WTC11 (cell line): ENCODE measurements at regions not wholly inside any gene's neighbourhood (a gene's known extent, or its start where the extent isn't known, plus 50 kb on each side); places are given as distances from the start of the nearest gene placed in this dataset.

ENCODE experiments used
- ATAC-seq: fragments of 200-7000 bp; cut with Tn5 transposase; 2 replicates; pipeline ENCODE4 v1.10.0; 2021; ENCODE audit warnings: mild to moderate bottlenecking, moderate library complexity
- CTCF ChIA-PET: fragments of 300-600 bp; sonication (Branson Sonifier 250); formaldehyde crosslinking; loops from one replicate; lab custom pipeline; 2021; ENCODE audit warnings: antibody characterized with exemption; lab: Charles Lee
- POLR2A ChIA-PET: fragments of 350-600 bp; sonication (Branson Sonifier 250); formaldehyde crosslinking; loops from one replicate; lab custom pipeline; 2021; ENCODE audit warnings: antibody characterized with exemption; lab: Charles Lee
- DNase-seq: peaks from one replicate; pipeline ENCODE4 v3.0.0; 2021; ENCODE audit warnings: low spot score
- H3K27ac Mint-ChIP-seq: 2 replicates; pipeline ENCODE4 v1.8.0; 2021; ENCODE audit warnings: mixed read lengths
- H3K27me3 Mint-ChIP-seq: 2 replicates; pipeline ENCODE4 v1.8.0; 2021; ENCODE audit warnings: low read depth, mild to moderate bottlenecking, moderate library complexity, mixed read lengths
- H3K36me3 Mint-ChIP-seq: 2 replicates; pipeline ENCODE4 v1.8.0; 2021; ENCODE audit warnings: mixed read lengths
- H3K4me1 Mint-ChIP-seq: 2 replicates; pipeline ENCODE4 v1.8.0; 2022; ENCODE audit warnings: mixed read lengths
- H3K4me3 Mint-ChIP-seq: 2 replicates; pipeline ENCODE4 v1.8.0; 2021; ENCODE audit warnings: mild to moderate bottlenecking, moderate library complexity, mixed read lengths
- H3K9me3 Mint-ChIP-seq: 2 replicates; pipeline ENCODE4 v1.8.0; 2021; ENCODE audit warnings: mixed read lengths
- ATF1 ChIP-seq: sonication (generic); formaldehyde crosslinking; IDR thresholded peaks from 2 replicates; pipeline ENCODE4 v1.8.1; 2023; ENCODE audit warnings: mild to moderate bottlenecking, moderate library complexity, missing genetic modification reagents
- ELF4 ChIP-seq: sonication (generic); formaldehyde crosslinking; IDR thresholded peaks from 2 replicates; pipeline ENCODE4 v1.8.1; 2022; ENCODE audit warnings: low read depth, mild to moderate bottlenecking, moderate library complexity, missing genetic modification reagents
- EMX1 ChIP-seq: fragments of 250-450 bp; sonication (Bioruptor Pico); IDR thresholded peaks from 2 replicates; pipeline ENCODE4 v1.8.0; 2021; ENCODE audit warnings: mild to moderate bottlenecking
- ETV6 ChIP-seq: sonication (generic); formaldehyde crosslinking; IDR thresholded peaks from 2 replicates; pipeline ENCODE4 v1.8.1; 2022; ENCODE audit warnings: mild to moderate bottlenecking, missing genetic modification reagents
- FOXP4 ChIP-seq: sonication (generic); formaldehyde crosslinking; IDR thresholded peaks from 2 replicates; pipeline ENCODE4 v1.8.0; 2022; ENCODE audit warnings: mild to moderate bottlenecking, missing genetic modification reagents
- GABPB1 ChIP-seq: sonication (generic); formaldehyde crosslinking; IDR thresholded peaks from 2 replicates; pipeline ENCODE4 v1.8.1; 2023; ENCODE audit warnings: mild to moderate bottlenecking, missing genetic modification reagents
- GTF2I ChIP-seq: fragments of 250-450 bp; sonication (Bioruptor Pico); conservative IDR thresholded peaks from 2 replicates; pipeline ENCODE4 v1.4.0; 2021; ENCODE audit warnings: mild to moderate bottlenecking
- JUN ChIP-seq: sonication (generic); formaldehyde crosslinking; IDR thresholded peaks from 2 replicates; pipeline ENCODE4 v1.8.0; 2023; ENCODE audit warnings: mild to moderate bottlenecking, missing genetic modification reagents
- MXD4 ChIP-seq: fragments of 250-450 bp; sonication (Bioruptor Pico); IDR thresholded peaks from 2 replicates; pipeline ENCODE4 v1.8.0; 2021; ENCODE audit warnings: mild to moderate bottlenecking, moderate library complexity, borderline replicate concordance
- MYBL2 ChIP-seq: sonication (generic); formaldehyde crosslinking; IDR thresholded peaks from 2 replicates; pipeline ENCODE4 v1.8.1; 2023; ENCODE audit warnings: mild to moderate bottlenecking, moderate library complexity, missing genetic modification reagents
- NR1H2 ChIP-seq: sonication (generic); formaldehyde crosslinking; IDR thresholded peaks from 2 replicates; pipeline ENCODE4 v1.9.0; 2021; ENCODE audit warnings: mild to moderate bottlenecking, moderate library complexity, missing genetic modification reagents
- SMAD3 ChIP-seq: sonication (generic); formaldehyde crosslinking; IDR thresholded peaks from 2 replicates; pipeline ENCODE4 v1.8.0; 2022; ENCODE audit warnings: missing genetic modification reagents, mild to moderate bottlenecking, borderline replicate concordance
- ZNF317 ChIP-seq: sonication (generic); formaldehyde crosslinking; IDR thresholded peaks from 2 replicates; pipeline ENCODE4 v1.8.1; 2023; ENCODE audit warnings: low read depth, mild to moderate bottlenecking, moderate library complexity, missing genetic modification reagents, borderline replicate concordance
- ZNF425 ChIP-seq: fragments of 250-450 bp; sonication (Bioruptor Pico); conservative IDR thresholded peaks from 2 replicates; pipeline ENCODE4 v1.9.0; 2021; ENCODE audit warnings: mild to moderate bottlenecking
- ZNF671 ChIP-seq: fragments of 250-450 bp; sonication (Bioruptor Pico); IDR thresholded peaks from 2 replicates; pipeline ENCODE4 v1.8.0; 2021; ENCODE audit warnings: mild to moderate bottlenecking
- TF ChIP-seq, protein P1 (sequence below): sonication (generic); formaldehyde crosslinking; IDR thresholded peaks from 2 replicates; pipeline ENCODE4 v1.8.1; 2022; ENCODE audit warnings: low read depth, mild to moderate bottlenecking, moderate library complexity, missing genetic modification reagents, borderline replicate concordance
- TF ChIP-seq, protein P2 (sequence below): fragments of 250-450 bp; sonication (Bioruptor Pico); IDR thresholded peaks from 2 replicates; pipeline ENCODE4 v1.8.0; 2021; ENCODE audit warnings: mild to moderate bottlenecking
- TF ChIP-seq, protein P3 (sequence below): sonication (generic); formaldehyde crosslinking; IDR thresholded peaks from 2 replicates; pipeline ENCODE4 v1.8.1; 2023; ENCODE audit warnings: mild to moderate bottlenecking, missing genetic modification reagents
- TF ChIP-seq, protein P4 (sequence below): fragments of 250-450 bp; sonication (Bioruptor Pico); IDR thresholded peaks from 2 replicates; pipeline ENCODE4 v2.1.2; 2022; ENCODE audit warnings: mild to moderate bottlenecking, moderate library complexity
- TF ChIP-seq, protein P5 (sequence below): fragments of 200-600 bp; IDR thresholded peaks from 2 replicates; pipeline ENCODE4 v1.8.0; 2022; ENCODE audit warnings: antibody characterized with exemption
- TF ChIP-seq, protein P6 (sequence below): sonication (generic); formaldehyde crosslinking; IDR thresholded peaks from 2 replicates; pipeline ENCODE4 v1.8.1; 2023; ENCODE audit warnings: mild to moderate bottlenecking, missing genetic modification reagents, moderate library complexity

- H3K27me3 Mint-ChIP-seq, result peaks cover 9% of the 10 kb centered on the region
- peaks cover 24% of the 10 kb centered on the region for H3K9me3 Mint-ChIP-seq
- TF ChIP-seq NR1H2 (CRISPR knock-in tag) (no peak), ZNF671 (CRISPR knock-in tag) (no peak), GABPB1 (CRISPR knock-in tag) (no peak)
- TF ChIP-seq, protein P1, sequence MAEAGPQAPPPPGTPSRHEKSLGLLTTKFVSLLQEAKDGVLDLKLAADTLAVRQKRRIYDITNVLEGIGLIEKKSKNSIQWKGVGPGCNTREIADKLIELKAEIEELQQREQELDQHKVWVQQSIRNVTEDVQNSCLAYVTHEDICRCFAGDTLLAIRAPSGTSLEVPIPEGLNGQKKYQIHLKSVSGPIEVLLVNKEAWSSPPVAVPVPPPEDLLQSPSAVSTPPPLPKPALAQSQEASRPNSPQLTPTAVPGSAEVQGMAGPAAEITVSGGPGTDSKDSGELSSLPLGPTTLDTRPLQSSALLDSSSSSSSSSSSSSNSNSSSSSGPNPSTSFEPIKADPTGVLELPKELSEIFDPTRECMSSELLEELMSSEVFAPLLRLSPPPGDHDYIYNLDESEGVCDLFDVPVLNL (CRISPR knock-in tag), result no peak
- TF ChIP-seq, protein P2, sequence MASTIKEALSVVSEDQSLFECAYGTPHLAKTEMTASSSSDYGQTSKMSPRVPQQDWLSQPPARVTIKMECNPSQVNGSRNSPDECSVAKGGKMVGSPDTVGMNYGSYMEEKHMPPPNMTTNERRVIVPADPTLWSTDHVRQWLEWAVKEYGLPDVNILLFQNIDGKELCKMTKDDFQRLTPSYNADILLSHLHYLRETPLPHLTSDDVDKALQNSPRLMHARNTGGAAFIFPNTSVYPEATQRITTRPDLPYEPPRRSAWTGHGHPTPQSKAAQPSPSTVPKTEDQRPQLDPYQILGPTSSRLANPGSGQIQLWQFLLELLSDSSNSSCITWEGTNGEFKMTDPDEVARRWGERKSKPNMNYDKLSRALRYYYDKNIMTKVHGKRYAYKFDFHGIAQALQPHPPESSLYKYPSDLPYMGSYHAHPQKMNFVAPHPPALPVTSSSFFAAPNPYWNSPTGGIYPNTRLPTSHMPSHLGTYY (CRISPR knock-in tag), result no peak
- TF ChIP-seq, protein P3, sequence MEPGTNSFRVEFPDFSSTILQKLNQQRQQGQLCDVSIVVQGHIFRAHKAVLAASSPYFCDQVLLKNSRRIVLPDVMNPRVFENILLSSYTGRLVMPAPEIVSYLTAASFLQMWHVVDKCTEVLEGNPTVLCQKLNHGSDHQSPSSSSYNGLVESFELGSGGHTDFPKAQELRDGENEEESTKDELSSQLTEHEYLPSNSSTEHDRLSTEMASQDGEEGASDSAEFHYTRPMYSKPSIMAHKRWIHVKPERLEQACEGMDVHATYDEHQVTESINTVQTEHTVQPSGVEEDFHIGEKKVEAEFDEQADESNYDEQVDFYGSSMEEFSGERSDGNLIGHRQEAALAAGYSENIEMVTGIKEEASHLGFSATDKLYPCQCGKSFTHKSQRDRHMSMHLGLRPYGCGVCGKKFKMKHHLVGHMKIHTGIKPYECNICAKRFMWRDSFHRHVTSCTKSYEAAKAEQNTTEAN (CRISPR knock-in tag), result no peak
- TF ChIP-seq, all 79 proteins: peak for 0
- DNase-seq (no peak), ATAC-seq (no peak)
- ChIA-PET CTCF (no interaction called here), POLR2A (no interaction called here)
- Mint-ChIP-seq H3K4me1 (peaks cover 3% of the 10 kb centered on the region), H3K4me3 (no peak overlapping the region), H3K27ac (no peak overlapping the region), H3K36me3 (peaks cover 18% of the 10 kb centered on the region)
These were observed 503.1 kb upstream of the AUTS2 start for GRCh38 chr7:69095127-69095526.

- peaks cover 3% of the 10 kb centered on the region for H3K4me1 Mint-ChIP-seq
These were observed 502.6 kb upstream of the AUTS2 start for GRCh38 chr7:69095649-69096048.

More at GRCh38 chr7:69095649-69096048, 502.6 kb upstream of the AUTS2 start:
- ATAC-seq, result no peak
- Mint-ChIP-seq H3K9me3 (peaks cover 24% of the 10 kb centered on the region), H3K36me3 (peaks cover 18% of the 10 kb centered on the region), H3K27me3 (peaks cover 11% of the 10 kb centered on the region), H3K27ac (no peak overlapping the region), H3K4me3 (no peak overlapping the region)
- ChIA-PET POLR2A (no interaction called here), CTCF (no interaction called here)
- no peak for TF ChIP-seq ZNF425 (CRISPR knock-in tag)
- TF ChIP-seq MXD4 (CRISPR knock-in tag), result no peak
- TF ChIP-seq JUN, result no peak
- TF ChIP-seq, protein P4, sequence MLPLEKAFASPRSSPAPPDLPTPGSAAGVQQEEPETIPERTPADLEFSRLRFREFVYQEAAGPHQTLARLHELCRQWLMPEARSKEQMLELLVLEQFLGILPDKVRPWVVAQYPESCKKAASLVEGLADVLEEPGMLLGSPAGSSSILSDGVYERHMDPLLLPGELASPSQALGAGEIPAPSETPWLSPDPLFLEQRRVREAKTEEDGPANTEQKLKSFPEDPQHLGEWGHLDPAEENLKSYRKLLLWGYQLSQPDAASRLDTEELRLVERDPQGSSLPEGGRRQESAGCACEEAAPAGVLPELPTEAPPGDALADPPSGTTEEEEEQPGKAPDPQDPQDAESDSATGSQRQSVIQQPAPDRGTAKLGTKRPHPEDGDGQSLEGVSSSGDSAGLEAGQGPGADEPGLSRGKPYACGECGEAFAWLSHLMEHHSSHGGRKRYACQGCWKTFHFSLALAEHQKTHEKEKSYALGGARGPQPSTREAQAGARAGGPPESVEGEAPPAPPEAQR (CRISPR knock-in tag), result no peak
- TF ChIP-seq ZNF317 (CRISPR knock-in tag), result no peak
- TF ChIP-seq ZNF671 (CRISPR knock-in tag), result no peak
- TF ChIP-seq ATF1 (CRISPR knock-in tag), result no peak
- no peak for TF ChIP-seq MYBL2 (CRISPR knock-in tag)
- TF ChIP-seq ETV6 (CRISPR knock-in tag), result no peak
- no peak for TF ChIP-seq FOXP4 (CRISPR knock-in tag)
- no peak for TF ChIP-seq GTF2I
- TF ChIP-seq, protein P5, sequence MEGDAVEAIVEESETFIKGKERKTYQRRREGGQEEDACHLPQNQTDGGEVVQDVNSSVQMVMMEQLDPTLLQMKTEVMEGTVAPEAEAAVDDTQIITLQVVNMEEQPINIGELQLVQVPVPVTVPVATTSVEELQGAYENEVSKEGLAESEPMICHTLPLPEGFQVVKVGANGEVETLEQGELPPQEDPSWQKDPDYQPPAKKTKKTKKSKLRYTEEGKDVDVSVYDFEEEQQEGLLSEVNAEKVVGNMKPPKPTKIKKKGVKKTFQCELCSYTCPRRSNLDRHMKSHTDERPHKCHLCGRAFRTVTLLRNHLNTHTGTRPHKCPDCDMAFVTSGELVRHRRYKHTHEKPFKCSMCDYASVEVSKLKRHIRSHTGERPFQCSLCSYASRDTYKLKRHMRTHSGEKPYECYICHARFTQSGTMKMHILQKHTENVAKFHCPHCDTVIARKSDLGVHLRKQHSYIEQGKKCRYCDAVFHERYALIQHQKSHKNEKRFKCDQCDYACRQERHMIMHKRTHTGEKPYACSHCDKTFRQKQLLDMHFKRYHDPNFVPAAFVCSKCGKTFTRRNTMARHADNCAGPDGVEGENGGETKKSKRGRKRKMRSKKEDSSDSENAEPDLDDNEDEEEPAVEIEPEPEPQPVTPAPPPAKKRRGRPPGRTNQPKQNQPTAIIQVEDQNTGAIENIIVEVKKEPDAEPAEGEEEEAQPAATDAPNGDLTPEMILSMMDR, result no peak
- TF ChIP-seq SMAD3 (CRISPR knock-in tag), result no peak
- TF ChIP-seq, protein P6, sequence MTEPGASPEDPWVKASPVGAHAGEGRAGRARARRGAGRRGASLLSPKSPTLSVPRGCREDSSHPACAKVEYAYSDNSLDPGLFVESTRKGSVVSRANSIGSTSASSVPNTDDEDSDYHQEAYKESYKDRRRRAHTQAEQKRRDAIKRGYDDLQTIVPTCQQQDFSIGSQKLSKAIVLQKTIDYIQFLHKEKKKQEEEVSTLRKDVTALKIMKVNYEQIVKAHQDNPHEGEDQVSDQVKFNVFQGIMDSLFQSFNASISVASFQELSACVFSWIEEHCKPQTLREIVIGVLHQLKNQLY (CRISPR knock-in tag), result no peak
- TF ChIP-seq EMX1 (CRISPR knock-in tag), result no peak
- TF ChIP-seq ELF4 (CRISPR knock-in tag), result no peak
- DNase-seq, result no peak
